HepG2 (cell line): ENCODE measurements at regions not wholly inside any gene's neighbourhood (a gene's known extent, or its start where the extent isn't known, plus 50 kb on each side); places are given as distances from the start of the nearest gene placed in this dataset.
A peak's percentile ranks its signal among the peaks of the same experiment; 100 is the strongest.

Experiments
- ATAC-seq: fragments of 200-7000 bp; cut with Tn5 transposase; 3 replicates; pipeline ENCODE4 v1.9.1; 2020; ENCODE audit warnings: mild to moderate bottlenecking, moderate library complexity
- BruUV-seq: library from RNA; stranded (reverse); fragments of 400-500 nt; replicated peaks from 2 replicates; lab custom pipeline; 2021; lab: Mats Ljungman, UMichigan
- CTCF ChIA-PET: fragments of 300-600 bp; formaldehyde crosslinking; extraction: SDS; loops from one replicate; lab custom pipeline; 2021; ENCODE audit warnings: low total read pairs, inconsistent platforms, low intra/inter-chr PET ratio; lab: Yijun Ruan, JAX
- POLR2A ChIA-PET: fragments of 350-600 bp; sonication (Branson Sonifier 250); formaldehyde crosslinking; loops from one replicate; lab custom pipeline; 2020; ENCODE audit warnings: antibody characterized with exemption, inconsistent platforms; lab: Yijun Ruan, JAX
- DNase-seq: peaks from one replicate; pipeline ENCODE4 v3.0.0-alpha.2; 2015; ENCODE audit warnings: low spot score
- FAIRE-seq: peaks from 3 replicates; lab custom pipeline; 2011; peaks lifted over from hg19 to GRCh38; lab: Jason Lieb, UNC
- H2AFZ ChIP-seq: one replicate; pipeline ENCODE4 v1.6.1; 2011; ENCODE audit warnings: low read length, inconsistent platforms
- H3K27ac ChIP-seq: fragments of 300-600 bp; 3 replicates; pipeline ENCODE4 v1.8.0; 2011; ENCODE audit warnings: mixed run types, mild to moderate bottlenecking, mixed read lengths, low read length, inconsistent platforms; ENCODE audit not compliant: insufficient read depth; ENCODE audit errors: extremely low read length
- H3K27me3 ChIP-seq, 2 experiments: fragments of 200-600 bp in 1 of 2; 2 replicates in 1 of 2; 3 replicates in 1 of 2; pipeline versions ENCODE4 v1.6.0 to v1.8.0; 2011; ENCODE audit warnings: low read length in 2 of 2, mild to moderate bottlenecking in 2 of 2, moderate library complexity in 2 of 2, inconsistent platforms in 1 of 2; ENCODE audit not compliant: insufficient read depth in 2 of 2, control insufficient read depth in 1 of 2
- H3K36me3 ChIP-seq, 2 experiments: fragments of 200-600 bp in 1 of 2; replicated peaks in 1 of 2; 2 replicates in 1 of 2; 3 replicates in 1 of 2; pipeline versions ENCODE4 v1.5.1 to v1.8.0; 2011; ENCODE audit warnings: low read length in 2 of 2, inconsistent platforms in 1 of 2; ENCODE audit not compliant: insufficient read depth in 2 of 2, control insufficient read depth in 1 of 2
- H3K4me1 ChIP-seq: 2 replicates; pipeline ENCODE4 v1.5.1; 2012; ENCODE audit warnings: low read length, inconsistent platforms; ENCODE audit not compliant: insufficient read depth
- H3K4me2 ChIP-seq: 2 replicates; pipeline ENCODE4 v1.6.0; 2011; ENCODE audit warnings: low read depth, low read length, inconsistent platforms
- H3K4me3 ChIP-seq, 3 experiments: fragments of 200-600 bp in 1 of 3; sonication (generic), shearing (Covaris generic) in 1 of 3; replicated peaks in 1 of 3; 2 replicates each; pipeline ENCODE4 v1.5.1; 2011 to 2016; ENCODE audit warnings: low read length in 3 of 3, inconsistent platforms in 2 of 3, low read depth in 2 of 3, mild to moderate bottlenecking in 2 of 3, control low read depth in 1 of 3, mixed read lengths in 1 of 3; ENCODE audit not compliant: insufficient read depth in 1 of 3
- H3K79me2 ChIP-seq: one replicate; pipeline ENCODE4 v1.6.1; 2011; ENCODE audit warnings: low read length, inconsistent platforms; ENCODE audit not compliant: insufficient read depth
- H3K9ac ChIP-seq: 2 replicates; pipeline ENCODE4 v1.6.0; 2011; ENCODE audit warnings: mild to moderate bottlenecking, low read depth, low read length, inconsistent platforms; ENCODE audit not compliant: insufficient read depth
- H3K9me3 ChIP-seq: 2 replicates; pipeline ENCODE4 v1.5.1; 2012; ENCODE audit warnings: mild to moderate bottlenecking, low read length
- H4K20me1 ChIP-seq: 2 replicates; pipeline ENCODE4 v1.6.0; 2011; ENCODE audit warnings: inconsistent platforms, mild to moderate bottlenecking, low read length, moderate library complexity; ENCODE audit not compliant: insufficient read depth
- ATF7-NPFF ChIP-seq: sonication (generic); formaldehyde crosslinking; IDR thresholded peaks from 2 replicates; pipeline ENCODE4 v1.8.1; 2023; ENCODE audit warnings: mild to moderate bottlenecking, low read depth, missing genetic modification reagents, moderate library complexity
- CENPT ChIP-seq: sonication (generic); formaldehyde crosslinking; IDR thresholded peaks from 2 replicates; pipeline ENCODE4 v1.8.0; 2022; ENCODE audit warnings: low read depth, mild to moderate bottlenecking, moderate library complexity, missing genetic modification reagents
- CHCHD3 ChIP-seq: sonication (generic); formaldehyde crosslinking; IDR thresholded peaks from 2 replicates; pipeline ENCODE4 v1.8.0; 2022; ENCODE audit warnings: mild to moderate bottlenecking, missing genetic modification reagents, moderate library complexity
- EP300 ChIP-seq, 3 experiments: sonication (generic) in 1 of 3; formaldehyde crosslinking in 1 of 3; IDR thresholded peaks; 2 replicates each; pipeline versions ENCODE4 v1.5.1 to v1.6.1; 2011 to 2020; ENCODE audit warnings: low read depth in 2 of 3, low read length in 2 of 3, borderline replicate concordance in 1 of 3, improper control_type of control experiment in 1 of 3, mild to moderate bottlenecking in 1 of 3, missing genetic modification reagents in 1 of 3, moderate library complexity in 1 of 3
- GLI4 ChIP-seq: sonication (generic); formaldehyde crosslinking; IDR thresholded peaks from 2 replicates; pipeline ENCODE4 v1.5.1; 2020; ENCODE audit warnings: missing genetic modification reagents, mild to moderate bottlenecking, moderate library complexity, borderline replicate concordance
- HNRNPK ChIP-seq: fragments of 200-400 bp; formaldehyde crosslinking; IDR thresholded peaks from 2 replicates; pipeline ENCODE4 v1.6.1; 2018; ENCODE audit warnings: low read length, low read depth, moderate library complexity, mild to moderate bottlenecking; ENCODE audit not compliant: poor library complexity, severe bottlenecking
- KDM4B ChIP-seq: sonication (generic); formaldehyde crosslinking; IDR thresholded peaks from 2 replicates; pipeline ENCODE4 v1.4.0; 2020; ENCODE audit warnings: missing genetic modification reagents
- MZF1 ChIP-seq: sonication (generic); formaldehyde crosslinking; IDR thresholded peaks from 2 replicates; pipeline ENCODE4 v1.8.1; 2023; ENCODE audit warnings: mild to moderate bottlenecking, missing genetic modification reagents, borderline replicate concordance
- NR1H2 ChIP-seq: sonication (generic); formaldehyde crosslinking; IDR thresholded peaks from 2 replicates; pipeline ENCODE4 v1.8.1; 2022; ENCODE audit warnings: low read depth, missing genetic modification reagents, borderline replicate concordance
- REL ChIP-seq: sonication (generic); formaldehyde crosslinking; conservative IDR thresholded peaks from 2 replicates; pipeline ENCODE4 v1.8.0; 2022; ENCODE audit warnings: mild to moderate bottlenecking, missing genetic modification reagents, moderate library complexity
- ZNF17 ChIP-seq: sonication (generic); formaldehyde crosslinking; IDR thresholded peaks from 2 replicates; pipeline ENCODE4 v1.5.0; 2020; ENCODE audit warnings: mild to moderate bottlenecking, missing genetic modification reagents
- ZNF530 ChIP-seq: sonication (generic); formaldehyde crosslinking; IDR thresholded peaks from 2 replicates; pipeline ENCODE4 v1.5.0; 2020; ENCODE audit warnings: low read depth, mild to moderate bottlenecking, missing genetic modification reagents
- WGBS: methylation state at CpG from one replicate; pipeline ENCODE4 v1.1.6; 2017; ENCODE audit warnings: low lambda C conversion rate; 5-methylcytosine and 5-hydroxymethylcytosine counted together
- in situ Hi-C: cut with HindIII; loops from 2 replicates; pipeline ENCODE4 v1.10.0; 2017; ENCODE audit warnings: low pct_unique_long_range_greater_than_20kb; ENCODE audit not compliant: extremely low pct_ligation_motif_present
- intact Hi-C: fragments of 100-400 bp; cut with micrococcal nuclease; formaldehyde crosslinking; loops from one replicate; pipeline ENCODE4 v1.10.0; 2022; ENCODE audit not compliant: unreplicated experiment
- TF ChIP-seq, protein P1 (sequence below): sonication (generic); formaldehyde crosslinking; IDR thresholded peaks from 2 replicates; pipeline ENCODE4 v1.5.1; 2020; ENCODE audit warnings: missing genetic modification reagents, mild to moderate bottlenecking, borderline replicate concordance
- TF ChIP-seq, protein P2 (sequence below): sonication (generic); formaldehyde crosslinking; IDR thresholded peaks from 2 replicates; pipeline ENCODE4 v1.4.0; 2020; ENCODE audit warnings: missing genetic modification reagents

DNA sequence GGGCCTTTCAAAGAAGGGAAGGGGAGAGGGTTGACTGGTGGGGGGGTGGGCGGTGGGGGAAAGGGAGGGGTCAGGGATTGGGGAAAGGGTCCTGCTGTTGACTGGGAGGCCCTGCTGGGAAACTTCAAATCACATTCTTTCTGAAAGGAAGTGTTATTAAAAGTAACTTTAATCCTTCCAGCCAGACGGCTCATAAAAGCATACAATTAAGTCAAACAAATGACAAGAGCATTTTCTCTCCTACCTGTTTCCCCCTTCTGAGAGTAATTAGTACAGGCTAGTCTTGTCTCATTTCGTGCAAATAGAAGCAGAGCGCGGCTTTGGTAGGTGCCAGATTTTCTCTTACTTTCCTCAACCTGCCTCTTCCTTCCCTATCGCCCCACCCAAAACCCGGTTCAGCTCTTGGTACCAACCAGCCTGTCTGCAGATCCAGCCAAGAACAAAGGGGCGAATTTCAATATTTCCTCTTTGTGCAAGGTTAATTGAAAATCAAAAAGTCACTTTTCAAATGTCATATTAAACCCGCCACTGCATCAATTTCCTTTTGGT is 2112.6 kb upstream of the PIK3C3 start:
- DNase-seq (no peak), FAIRE-seq (no peak), ATAC-seq (no peak)
- in situ Hi-C loops, result no loop called here
- Histone ChIP-seq H4K20me1 (no peaks in the 10 kb centered on the region), H3K9me3 (no peaks in the 10 kb centered on the region), H3K9ac (no peak overlapping the region), H3K27me3 (peaks cover 2 to 15% of the 10 kb centered on the region in 2 experiments; a peak in 3 of 5 replicates), H2AFZ (no peak overlapping the region), H3K36me3 (no peaks in the 10 kb centered on the region), H3K27ac (no peak overlapping the region), H3K4me1 (peaks cover 15% of the 10 kb centered on the region), H3K4me2 (no peak overlapping the region), H3K4me3 (no peak overlapping the region), H3K79me2 (no peaks in the 10 kb centered on the region)
- peak; percentile 38 for TF ChIP-seq HNRNPK
- TF ChIP-seq ZNF530 (CRISPR knock-in tag), result no peak
- BruUV-seq, result no TSS peak
- ChIA-PET POLR2A (no interaction called here), CTCF (no interaction called here)
- intact Hi-C loops, result loop anchor here (10.0 kb wide), 1 partner anchor 1902 kb away; no protein-coding TSS in a partner anchor
- 43% methylated on average over 9 of the region's 9 CpGs for WGBS

DNA sequence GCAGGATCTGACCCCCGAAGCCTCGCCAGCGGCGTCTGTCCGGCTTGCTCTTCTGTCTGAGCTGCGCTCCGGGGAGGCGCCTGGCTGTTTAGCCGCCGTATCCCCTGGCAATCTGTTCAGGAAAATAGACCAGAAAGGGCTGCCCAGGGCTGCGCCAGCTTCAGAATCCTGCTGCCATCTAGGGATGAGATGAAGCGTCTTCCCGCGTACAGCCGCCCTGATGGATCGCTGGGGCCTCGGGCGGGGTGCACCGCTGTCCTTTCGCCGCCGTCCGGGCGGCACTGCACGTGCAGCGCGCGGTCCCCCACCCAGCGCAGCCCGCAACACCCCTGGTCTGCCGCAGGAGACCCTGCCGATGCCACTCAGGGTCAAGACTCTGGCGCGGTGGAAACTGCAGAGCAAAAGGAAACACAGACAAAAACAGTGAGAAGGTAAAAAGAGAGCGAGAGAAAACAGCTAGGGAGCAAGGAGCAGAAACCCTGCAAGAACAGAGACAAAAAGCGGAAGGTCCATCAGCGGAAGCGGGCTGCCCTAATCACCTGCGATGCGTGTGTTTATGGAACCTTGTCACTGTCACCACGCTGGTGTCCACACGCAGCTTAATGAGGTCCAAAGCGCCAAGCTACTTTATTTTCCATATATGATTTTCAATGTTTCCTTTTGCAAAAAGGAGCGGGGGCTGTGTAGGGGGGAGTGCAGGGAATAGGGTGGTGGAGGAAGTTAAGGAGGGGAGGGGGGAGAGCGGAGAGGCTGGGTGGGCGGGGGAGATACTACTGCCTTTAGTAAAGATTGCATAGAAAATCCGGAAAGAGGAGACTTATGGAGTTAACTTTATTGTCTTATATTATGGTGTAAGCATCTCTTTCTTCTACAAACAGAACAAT is 2113.3 kb upstream of the PIK3C3 start:
- H3K9ac ChIP-seq, result no peak overlapping the region
- H3K27me3 ChIP-seq, result peaks cover 2 to 15% of the 10 kb centered on the region in 2 experiments; a peak in 3 of 5 replicates
- no peaks in the 10 kb centered on the region for H3K36me3 ChIP-seq
- H3K27ac ChIP-seq, result no peak overlapping the region
- BruUV-seq, result no TSS peak
- intact Hi-C loops (loop anchor here (10.0 kb wide), 1 partner anchor 1903 kb away; no protein-coding TSS in a partner anchor), in situ Hi-C loops (no loop called here)
- H3K4me2 ChIP-seq, result peak overlapping the region; percentile 86
- no peaks in the 10 kb centered on the region for H3K79me2 ChIP-seq
- WGBS, result 8% methylated on average over 36 of the region's 47 CpGs
- ChIA-PET POLR2A (no interaction called here), CTCF (no interaction called here)
- H2AFZ ChIP-seq, result no peak overlapping the region
- DNase-seq, result peak; percentile 60
- H3K4me3 ChIP-seq, result peak overlapping the region; percentile 48 to 66 (median 50)
- peaks cover 15% of the 10 kb centered on the region for H3K4me1 ChIP-seq
- ATAC-seq, result peak; percentile 100
- no peaks in the 10 kb centered on the region for H3K9me3 ChIP-seq
- no peak for FAIRE-seq
- no peaks in the 10 kb centered on the region for H4K20me1 ChIP-seq
- TF ChIP-seq, protein P1, sequence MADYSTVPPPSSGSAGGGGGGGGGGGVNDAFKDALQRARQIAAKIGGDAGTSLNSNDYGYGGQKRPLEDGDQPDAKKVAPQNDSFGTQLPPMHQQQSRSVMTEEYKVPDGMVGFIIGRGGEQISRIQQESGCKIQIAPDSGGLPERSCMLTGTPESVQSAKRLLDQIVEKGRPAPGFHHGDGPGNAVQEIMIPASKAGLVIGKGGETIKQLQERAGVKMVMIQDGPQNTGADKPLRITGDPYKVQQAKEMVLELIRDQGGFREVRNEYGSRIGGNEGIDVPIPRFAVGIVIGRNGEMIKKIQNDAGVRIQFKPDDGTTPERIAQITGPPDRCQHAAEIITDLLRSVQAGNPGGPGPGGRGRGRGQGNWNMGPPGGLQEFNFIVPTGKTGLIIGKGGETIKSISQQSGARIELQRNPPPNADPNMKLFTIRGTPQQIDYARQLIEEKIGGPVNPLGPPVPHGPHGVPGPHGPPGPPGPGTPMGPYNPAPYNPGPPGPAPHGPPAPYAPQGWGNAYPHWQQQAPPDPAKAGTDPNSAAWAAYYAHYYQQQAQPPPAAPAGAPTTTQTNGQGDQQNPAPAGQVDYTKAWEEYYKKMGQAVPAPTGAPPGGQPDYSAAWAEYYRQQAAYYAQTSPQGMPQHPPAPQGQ (CRISPR knock-in tag), result no peak
- TF ChIP-seq REL (CRISPR knock-in tag) (no peak), CHCHD3 (CRISPR knock-in tag) (no peak), KDM4B (no peak), ZNF17 (CRISPR knock-in tag) (no peak), NR1H2 (CRISPR knock-in tag) (no peak), MZF1 (CRISPR knock-in tag) (no peak), ATF7-NPFF (CRISPR knock-in tag) (no peak), EP300 (IDR thresholded peaks at IDR 0.05; ENCODE audit: low read depth in 2 of 2, low read length in 2 of 2) (no peak), EP300 (CRISPR knock-in tag; IDR thresholded peaks at IDR 0.05; ENCODE audit: borderline replicate concordance) (no peak), CENPT (CRISPR knock-in tag) (no peak), GLI4 (CRISPR knock-in tag) (no peak)
- TF ChIP-seq, protein P2, sequence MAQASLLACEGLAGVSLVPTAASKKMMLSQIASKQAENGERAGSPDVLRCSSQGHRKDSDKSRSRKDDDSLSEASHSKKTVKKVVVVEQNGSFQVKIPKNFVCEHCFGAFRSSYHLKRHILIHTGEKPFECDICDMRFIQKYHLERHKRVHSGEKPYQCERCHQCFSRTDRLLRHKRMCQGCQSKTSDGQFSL, result no peak
